Neural cell (in vitro differentiated cells): ENCODE measurements at regions not wholly inside any gene's neighbourhood (a gene's known extent, or its start where the extent isn't known, plus 50 kb on each side); places are given as distances from the start of the nearest gene placed in this dataset.

ENCODE experiments used
- EP300 ChIP-seq: fragments of 450-650 bp; conservative IDR thresholded peaks from 2 replicates; pipeline ENCODE4 v1.6.1; 2014; ENCODE audit warnings: antibody characterized with exemption, mild to moderate bottlenecking, moderate library complexity; ENCODE audit not compliant: poor library complexity, severe bottlenecking
- EZH2 ChIP-seq: fragments of 200-600, 300-800 bp; shearing (Covaris generic), sonication (generic); IDR thresholded peaks from 2 replicates; pipeline ENCODE4 v1.6.1; 2014; ENCODE audit warnings: antibody characterized with exemption, low read length, borderline replicate concordance, mild to moderate bottlenecking; ENCODE audit not compliant: insufficient read depth, poor library complexity, severe bottlenecking
- POLR2AphosphoS5 ChIP-seq: IDR thresholded peaks from 2 replicates; pipeline ENCODE4 v1.6.1; 2012
- TAF1 ChIP-seq: IDR thresholded peaks from 2 replicates; pipeline ENCODE4 v1.6.1; 2012; ENCODE audit warnings: low read depth
- TF ChIP-seq, protein P1 (sequence below): fragments of 450-650 bp; IDR thresholded peaks from 2 replicates; pipeline ENCODE4 v1.5.1; 2014; ENCODE audit warnings: antibody characterized with exemption, mild to moderate bottlenecking, moderate library complexity; ENCODE audit not compliant: poor library complexity, severe bottlenecking
- TF ChIP-seq, protein P2 (sequence below): IDR thresholded peaks from 2 replicates; pipeline ENCODE4 v1.6.1; 2012; ENCODE audit warnings: borderline replicate concordance

DNA sequence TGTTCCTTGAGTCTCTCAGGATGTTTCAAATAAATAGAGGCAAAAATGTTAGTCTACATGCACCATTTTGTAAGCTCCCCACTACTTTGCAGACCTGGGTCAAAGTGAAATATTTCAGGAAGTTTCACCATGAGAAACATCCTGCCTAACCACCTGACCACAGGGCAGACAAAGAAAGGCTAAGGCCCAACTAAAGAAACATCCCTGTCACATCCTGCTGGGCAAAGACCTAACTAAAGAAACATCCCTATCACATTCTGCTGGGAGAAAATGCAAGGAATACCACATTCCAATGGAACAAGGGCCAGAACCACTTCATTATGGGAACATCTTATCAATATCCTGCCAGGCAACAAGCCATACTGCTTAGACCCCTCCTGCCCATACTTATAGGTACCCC is 1303.4 kb downstream of the TECRL start:
- no peak for TF ChIP-seq POLR2AphosphoS5
- TF ChIP-seq EP300 = no peak
- TF ChIP-seq, protein P1, sequence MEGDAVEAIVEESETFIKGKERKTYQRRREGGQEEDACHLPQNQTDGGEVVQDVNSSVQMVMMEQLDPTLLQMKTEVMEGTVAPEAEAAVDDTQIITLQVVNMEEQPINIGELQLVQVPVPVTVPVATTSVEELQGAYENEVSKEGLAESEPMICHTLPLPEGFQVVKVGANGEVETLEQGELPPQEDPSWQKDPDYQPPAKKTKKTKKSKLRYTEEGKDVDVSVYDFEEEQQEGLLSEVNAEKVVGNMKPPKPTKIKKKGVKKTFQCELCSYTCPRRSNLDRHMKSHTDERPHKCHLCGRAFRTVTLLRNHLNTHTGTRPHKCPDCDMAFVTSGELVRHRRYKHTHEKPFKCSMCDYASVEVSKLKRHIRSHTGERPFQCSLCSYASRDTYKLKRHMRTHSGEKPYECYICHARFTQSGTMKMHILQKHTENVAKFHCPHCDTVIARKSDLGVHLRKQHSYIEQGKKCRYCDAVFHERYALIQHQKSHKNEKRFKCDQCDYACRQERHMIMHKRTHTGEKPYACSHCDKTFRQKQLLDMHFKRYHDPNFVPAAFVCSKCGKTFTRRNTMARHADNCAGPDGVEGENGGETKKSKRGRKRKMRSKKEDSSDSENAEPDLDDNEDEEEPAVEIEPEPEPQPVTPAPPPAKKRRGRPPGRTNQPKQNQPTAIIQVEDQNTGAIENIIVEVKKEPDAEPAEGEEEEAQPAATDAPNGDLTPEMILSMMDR = no peak
- TF ChIP-seq, protein P2, sequence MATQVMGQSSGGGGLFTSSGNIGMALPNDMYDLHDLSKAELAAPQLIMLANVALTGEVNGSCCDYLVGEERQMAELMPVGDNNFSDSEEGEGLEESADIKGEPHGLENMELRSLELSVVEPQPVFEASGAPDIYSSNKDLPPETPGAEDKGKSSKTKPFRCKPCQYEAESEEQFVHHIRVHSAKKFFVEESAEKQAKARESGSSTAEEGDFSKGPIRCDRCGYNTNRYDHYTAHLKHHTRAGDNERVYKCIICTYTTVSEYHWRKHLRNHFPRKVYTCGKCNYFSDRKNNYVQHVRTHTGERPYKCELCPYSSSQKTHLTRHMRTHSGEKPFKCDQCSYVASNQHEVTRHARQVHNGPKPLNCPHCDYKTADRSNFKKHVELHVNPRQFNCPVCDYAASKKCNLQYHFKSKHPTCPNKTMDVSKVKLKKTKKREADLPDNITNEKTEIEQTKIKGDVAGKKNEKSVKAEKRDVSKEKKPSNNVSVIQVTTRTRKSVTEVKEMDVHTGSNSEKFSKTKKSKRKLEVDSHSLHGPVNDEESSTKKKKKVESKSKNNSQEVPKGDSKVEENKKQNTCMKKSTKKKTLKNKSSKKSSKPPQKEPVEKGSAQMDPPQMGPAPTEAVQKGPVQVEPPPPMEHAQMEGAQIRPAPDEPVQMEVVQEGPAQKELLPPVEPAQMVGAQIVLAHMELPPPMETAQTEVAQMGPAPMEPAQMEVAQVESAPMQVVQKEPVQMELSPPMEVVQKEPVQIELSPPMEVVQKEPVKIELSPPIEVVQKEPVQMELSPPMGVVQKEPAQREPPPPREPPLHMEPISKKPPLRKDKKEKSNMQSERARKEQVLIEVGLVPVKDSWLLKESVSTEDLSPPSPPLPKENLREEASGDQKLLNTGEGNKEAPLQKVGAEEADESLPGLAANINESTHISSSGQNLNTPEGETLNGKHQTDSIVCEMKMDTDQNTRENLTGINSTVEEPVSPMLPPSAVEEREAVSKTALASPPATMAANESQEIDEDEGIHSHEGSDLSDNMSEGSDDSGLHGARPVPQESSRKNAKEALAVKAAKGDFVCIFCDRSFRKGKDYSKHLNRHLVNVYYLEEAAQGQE = no peak
- no peak for TF ChIP-seq EZH2
- no peak for TF ChIP-seq TAF1
